ENCODE measurements at regions not wholly inside any gene's neighbourhood (a gene's known extent, or its start where the extent isn't known, plus 50 kb on each side); places are given as distances from the start of the nearest gene placed in this dataset.

DNA sequence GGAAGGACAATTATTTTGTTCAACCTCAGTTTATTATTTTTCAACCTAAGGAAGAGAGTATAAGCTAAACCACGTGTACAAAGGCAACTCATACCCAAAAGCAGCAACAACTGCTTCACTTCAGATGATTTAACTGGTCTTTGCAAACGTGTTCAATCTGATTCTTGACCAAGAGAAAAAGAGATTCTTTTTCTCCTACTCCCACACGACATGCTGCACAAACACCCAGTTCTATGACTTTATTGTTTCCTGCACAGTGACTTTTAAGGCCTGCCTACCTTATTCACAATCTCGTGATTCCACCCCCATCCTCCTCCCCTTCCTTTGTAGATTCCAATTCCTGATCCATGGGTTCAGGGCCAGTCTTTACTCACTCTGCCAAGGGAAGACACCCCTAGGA lies 1394.8 kb upstream of the ZEB2 start:
- TF ChIP-seq SPI1 (IDR thresholded peaks at IDR 0.05; ENCODE audit: borderline replicate concordance, low read depth) (no peak), GABPA (IDR thresholded peaks at IDR 0.05; ENCODE audit: low read depth) (no peak), REST (IDR thresholded peaks at IDR 0.05; ENCODE audit: insufficient replicate concordance, low read depth) (no peak), POLR2AphosphoS5 (IDR thresholded peaks at IDR 0.05; ENCODE audit: low read depth) (no peak)
- TF ChIP-seq, protein P1, sequence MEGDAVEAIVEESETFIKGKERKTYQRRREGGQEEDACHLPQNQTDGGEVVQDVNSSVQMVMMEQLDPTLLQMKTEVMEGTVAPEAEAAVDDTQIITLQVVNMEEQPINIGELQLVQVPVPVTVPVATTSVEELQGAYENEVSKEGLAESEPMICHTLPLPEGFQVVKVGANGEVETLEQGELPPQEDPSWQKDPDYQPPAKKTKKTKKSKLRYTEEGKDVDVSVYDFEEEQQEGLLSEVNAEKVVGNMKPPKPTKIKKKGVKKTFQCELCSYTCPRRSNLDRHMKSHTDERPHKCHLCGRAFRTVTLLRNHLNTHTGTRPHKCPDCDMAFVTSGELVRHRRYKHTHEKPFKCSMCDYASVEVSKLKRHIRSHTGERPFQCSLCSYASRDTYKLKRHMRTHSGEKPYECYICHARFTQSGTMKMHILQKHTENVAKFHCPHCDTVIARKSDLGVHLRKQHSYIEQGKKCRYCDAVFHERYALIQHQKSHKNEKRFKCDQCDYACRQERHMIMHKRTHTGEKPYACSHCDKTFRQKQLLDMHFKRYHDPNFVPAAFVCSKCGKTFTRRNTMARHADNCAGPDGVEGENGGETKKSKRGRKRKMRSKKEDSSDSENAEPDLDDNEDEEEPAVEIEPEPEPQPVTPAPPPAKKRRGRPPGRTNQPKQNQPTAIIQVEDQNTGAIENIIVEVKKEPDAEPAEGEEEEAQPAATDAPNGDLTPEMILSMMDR (IDR thresholded peaks at IDR 0.05; ENCODE audit: insufficient read depth, low read length): no peak
- no peak overlapping the region for H3K27ac ChIP-seq (replicated peaks)
- no peak for DNase-seq (ENCODE audit: low read depth in 1 of 2, low spot score in 1 of 2)
- H3K27me3 ChIP-seq (ENCODE audit: insufficient read depth, poor library complexity, severe bottlenecking): no peaks in the 10 kb centered on the region
- H3K4me3 ChIP-seq (replicated peaks; ENCODE audit: insufficient read depth, low read length): no peak overlapping the region

- H3K27ac ChIP-seq (replicated peaks): no peak overlapping the region
- TF ChIP-seq REST (IDR thresholded peaks at IDR 0.05; ENCODE audit: insufficient replicate concordance, low read depth): no peak
- TF ChIP-seq GABPA (IDR thresholded peaks at IDR 0.05; ENCODE audit: low read depth): no peak
- no peak for TF ChIP-seq POLR2AphosphoS5 (IDR thresholded peaks at IDR 0.05; ENCODE audit: low read depth)
- TF ChIP-seq SPI1 (IDR thresholded peaks at IDR 0.05; ENCODE audit: borderline replicate concordance, low read depth): no peak
- TF ChIP-seq, protein P1 (IDR thresholded peaks at IDR 0.05; ENCODE audit: insufficient read depth, low read length): no peak
- no peaks in the 10 kb centered on the region for H3K27me3 ChIP-seq (ENCODE audit: insufficient read depth, poor library complexity, severe bottlenecking)
- H3K4me3 ChIP-seq (replicated peaks; ENCODE audit: insufficient read depth, low read length): no peak overlapping the region
- DNase-seq (ENCODE audit: low read depth in 1 of 2, low spot score in 1 of 2): no peak
Measured at GRCh38 chr2:145910416-145910815, 1390.5 kb upstream of the ZEB2 start.

DNA sequence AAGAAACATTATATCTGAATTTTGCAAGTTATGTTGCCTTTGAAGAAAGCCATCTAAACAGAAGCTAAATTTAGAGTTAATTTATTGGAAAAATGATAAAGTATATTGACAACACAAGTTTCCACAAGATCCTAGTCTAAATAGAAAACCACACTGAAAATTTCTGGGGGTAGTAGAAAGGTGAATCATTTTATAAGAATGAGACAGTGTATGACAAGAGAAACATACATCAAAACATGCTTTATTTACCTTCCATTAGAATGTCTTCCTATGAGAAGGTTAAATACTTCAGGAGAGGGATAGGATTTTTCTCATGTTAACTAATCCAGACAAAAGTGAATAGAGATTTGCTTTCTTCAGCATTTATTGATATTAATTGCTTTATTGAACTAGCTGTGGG lies 1389.8 kb upstream of the ZEB2 start:
- Histone ChIP-seq H3K27ac (replicated peaks) (no peak overlapping the region), H3K4me3 (replicated peaks; ENCODE audit: insufficient read depth, low read length) (no peak overlapping the region), H3K27me3 (ENCODE audit: insufficient read depth, poor library complexity, severe bottlenecking) (no peaks in the 10 kb centered on the region)
- no peak for TF ChIP-seq REST (IDR thresholded peaks at IDR 0.05; ENCODE audit: insufficient replicate concordance, low read depth)
- no peak for TF ChIP-seq POLR2AphosphoS5 (IDR thresholded peaks at IDR 0.05; ENCODE audit: low read depth)
- no peak for TF ChIP-seq GABPA (IDR thresholded peaks at IDR 0.05; ENCODE audit: low read depth)
- TF ChIP-seq, protein P1 (IDR thresholded peaks at IDR 0.05; ENCODE audit: insufficient read depth, low read length): no peak
- TF ChIP-seq SPI1 (IDR thresholded peaks at IDR 0.05; ENCODE audit: borderline replicate concordance, low read depth): no peak
- DNase-seq (ENCODE audit: low read depth in 1 of 2, low spot score in 1 of 2): no peak

All from HL-60 (cell line).